ENCODE measurements at regions not wholly inside any gene's neighbourhood (a gene's known extent, or its start where the extent isn't known, plus 50 kb on each side); places are given as distances from the start of the nearest gene placed in this dataset.

- Histone ChIP-seq H2BK120ac (ENCODE audit: low read depth, low read length) (no peak overlapping the region), H3K23ac (ENCODE audit: low read depth, low read length) (no peak overlapping the region), H2BK15ac (ENCODE audit: low read depth, low read length) (no peak overlapping the region), H3K27me3 (ENCODE audit: control insufficient read depth, insufficient read depth, low read length) (peaks cover 2% of the 10 kb centered on the region), H3K79me1 (ENCODE audit: low read depth in 1 of 2, low read length in 2 of 2) (no peaks in the 10 kb centered on the region), H3K4me2 (ENCODE audit: low read depth, low read length) (no peak overlapping the region), H3K18ac (ENCODE audit: low read depth, low read length) (no peak overlapping the region), H3K9ac (ENCODE audit: low read depth, low read length) (no peak overlapping the region), H3K4ac (ENCODE audit: low read depth, low read length) (no peak overlapping the region), H3K56ac (ENCODE audit: extremely low read depth, insufficient read depth, low read length) (no peak overlapping the region), H3K14ac (replicated peaks; ENCODE audit: low read depth, low read length) (no peak overlapping the region), H3K9me3 (ENCODE audit: control insufficient read depth, insufficient read depth, low read length) (no peaks in the 10 kb centered on the region), H3K36me3 (ENCODE audit: control insufficient read depth, insufficient read depth, low read length) (no peaks in the 10 kb centered on the region), H4K5ac (ENCODE audit: low read depth, low read length) (no peak overlapping the region), H3K27ac (ENCODE audit: insufficient read depth, low read length) (no peak overlapping the region), H4K20me1 (ENCODE audit: insufficient read depth, low read length) (no peaks in the 10 kb centered on the region), H3K9me1 (ENCODE audit: insufficient read depth, low read length) (no peaks in the 10 kb centered on the region; the same call in 1 of the 2 replicates), H2AK9ac (replicated peaks; ENCODE audit: low read depth, low read length, poor library complexity) (no peak overlapping the region), H3K4me1 (ENCODE audit: control insufficient read depth, insufficient read depth, low read length) (no peaks in the 10 kb centered on the region), H4K91ac (ENCODE audit: insufficient read depth, low read depth, low read length) (no peak overlapping the region), H2BK20ac (ENCODE audit: low read depth, low read length) (no peak overlapping the region), H3K4me3 (ENCODE audit: insufficient read depth, low read depth, low read length) (no peak overlapping the region), H2AFZ (replicated peaks; ENCODE audit: low read length, poor library complexity) (no peak overlapping the region), H2BK5ac (ENCODE audit: low read depth, low read length, poor library complexity, severe bottlenecking) (no peak overlapping the region), H2AK5ac (ENCODE audit: low read depth, low read length) (no peak overlapping the region), H4K8ac (ENCODE audit: low read depth in 2 of 2, low read length in 2 of 2) (no peak overlapping the region)
- dilution Hi-C loops (cut with HindIII; ENCODE audit: low sequenced_read_pairs, unreplicated experiment) (no loop called here), intact Hi-C loops (cut with micrococcal nuclease) (no loop called here), in situ Hi-C loops (cut with MboI; ENCODE audit: low sequenced_read_pairs) (no loop called here)
- ChIA-PET CTCF (no interaction called here), POLR2A (ENCODE audit: unreplicated experiment) (no interaction called here)
- no peak for DNase-seq
- ATAC-seq (ENCODE audit: low read depth) = no peak
- no TSS peak for BruUV-seq (replicated peaks)
- TF ChIP-seq USF2 (IDR thresholded peaks at IDR 0.05; ENCODE audit: low read depth, low read length) (no peak), RAD21 (IDR thresholded peaks at IDR 0.05; ENCODE audit: low read length) (no peak), POLR2A (IDR thresholded peaks at IDR 0.05; ENCODE audit: low read depth, low read length) (no peak), RCOR1 (IDR thresholded peaks at IDR 0.05; ENCODE audit: insufficient replicate concordance, low read length) (no peak), MAZ (IDR thresholded peaks at IDR 0.05; ENCODE audit: borderline replicate concordance, low read depth, low read length) (no peak), BHLHE40 (IDR thresholded peaks at IDR 0.05; ENCODE audit: low read depth, low read length) (no peak), CHD1 (IDR thresholded peaks at IDR 0.05; ENCODE audit: low read depth, low read length) (no peak), SMC3 (IDR thresholded peaks at IDR 0.05; ENCODE audit: low read depth, low read length) (no peak), CEBPB (IDR thresholded peaks at IDR 0.05; ENCODE audit: low read depth, low read length) (no peak)
- WGBS, 2 experiments (ENCODE audit: extremely low coverage in 2 of 2, insufficient read length in 1 of 2) = 75% methylated on average over 1 of the region's 5 CpGs; no CpG with 5 or more reads in 1 of the 2 experiments
These were observed 238.8 kb downstream of the USP46 start for GRCh38 chr4:52420330-52420729.
